Naive thymus-derived CD4-positive, alpha-beta T cell (primary cell): ENCODE measurements at regions not wholly inside any gene's neighbourhood (a gene's known extent, or its start where the extent isn't known, plus 50 kb on each side); places are given as distances from the start of the nearest gene placed in this dataset.

Experiments used
- ATAC-seq: fragments of 150-1000 bp; cut with Tn5 transposase; 2 replicates; pipeline ENCODE4 v1.10.0; 2021; ENCODE audit warnings: mild to moderate bottlenecking, moderate library complexity
- CTCF ChIA-PET: fragments of 350-600 bp; sonication (Branson Sonifier 250); formaldehyde crosslinking; loops from one replicate; lab custom pipeline; 2021; ENCODE audit warnings: antibody characterized with exemption; lab: Charles Lee
- POLR2A ChIA-PET: fragments of 350-600 bp; sonication (Branson Sonifier 250); formaldehyde crosslinking; loops from one replicate; lab custom pipeline; 2021; ENCODE audit warnings: antibody characterized with exemption, inconsistent platforms; lab: Charles Lee
- DNase-seq, 9 donors: peaks; one replicate each; pipeline versions ENCODE4 v3.0.0 to v3.0.0-alpha.2; 2020 to 2022; ENCODE audit warnings: mixed read lengths in 1 of 9
- H3K27ac ChIP-seq: one replicate; pipeline ENCODE4 v1.7.0; 2013; ENCODE audit warnings: mild to moderate bottlenecking, low read depth, low read length, moderate library complexity
- H3K27me3 ChIP-seq, 2 donors: one replicate each; pipeline ENCODE4 v1.7.0; 2013; ENCODE audit warnings: low read length in 2 of 2, mild to moderate bottlenecking in 2 of 2, moderate library complexity in 2 of 2; ENCODE audit not compliant: control insufficient read depth in 2 of 2, insufficient read depth in 2 of 2
- H3K36me3 ChIP-seq, 3 experiments: 1 replicate in 2 of 3; 2 replicates in 1 of 3; pipeline ENCODE4 v1.7.0; 2013; ENCODE audit warnings: low read length in 3 of 3, mild to moderate bottlenecking in 3 of 3, moderate library complexity in 1 of 3; ENCODE audit not compliant: insufficient read depth in 3 of 3, control insufficient read depth in 2 of 3
- H3K4me1 ChIP-seq, 2 donors: one replicate each; pipeline ENCODE4 v1.7.0; 2013; ENCODE audit warnings: low read length in 2 of 2, mild to moderate bottlenecking in 2 of 2, moderate library complexity in 1 of 2; ENCODE audit not compliant: control insufficient read depth in 2 of 2, insufficient read depth in 2 of 2
- H3K4me3 ChIP-seq: 2 replicates; pipeline ENCODE4 v1.7.0; 2013; ENCODE audit warnings: mild to moderate bottlenecking, low read length
- H3K9me3 ChIP-seq, 3 experiments: 1 replicate in 2 of 3; 2 replicates in 1 of 3; pipeline ENCODE4 v1.7.0; 2013; ENCODE audit warnings: low read length in 3 of 3; ENCODE audit not compliant: control insufficient read depth in 2 of 3
- H3K27ac Mint-ChIP-seq, 9 donors: one replicate each; pipeline ENCODE4 v1.8.0; 2020 to 2022; ENCODE audit warnings: mixed read lengths in 9 of 9, mild to moderate bottlenecking in 8 of 9, moderate library complexity in 5 of 9, inconsistent platforms in 2 of 9
- H3K27me3 Mint-ChIP-seq, 5 donors: one replicate each; pipeline ENCODE4 v1.8.0; 2021 to 2022; ENCODE audit warnings: mixed read lengths in 5 of 5, mild to moderate bottlenecking in 1 of 5
- H3K36me3 Mint-ChIP-seq, 5 donors: one replicate each; pipeline ENCODE4 v1.8.0; 2020 to 2022; ENCODE audit warnings: mixed read lengths in 5 of 5, mild to moderate bottlenecking in 3 of 5, inconsistent platforms in 1 of 5
- H3K4me1 Mint-ChIP-seq, 7 donors: one replicate each; pipeline ENCODE4 v1.8.0; 2020 to 2022; ENCODE audit warnings: mixed read lengths in 7 of 7, mild to moderate bottlenecking in 3 of 7, inconsistent platforms in 1 of 7
- H3K4me3 Mint-ChIP-seq, 10 donors: one replicate each; pipeline ENCODE4 v1.8.0; 2020 to 2022; ENCODE audit warnings: mild to moderate bottlenecking in 10 of 10, mixed read lengths in 10 of 10, moderate library complexity in 6 of 10, inconsistent platforms in 2 of 10
- H3K9me3 Mint-ChIP-seq, 11 donors: one replicate each; pipeline ENCODE4 v1.8.0; 2020 to 2022; ENCODE audit warnings: mixed read lengths in 11 of 11, mild to moderate bottlenecking in 4 of 11, inconsistent platforms in 1 of 11, moderate library complexity in 1 of 11
- intact Hi-C, 2 donors: fragments of 100-400 bp; cut with micrococcal nuclease; formaldehyde crosslinking; loops; one replicate each; pipeline ENCODE4 v1.15.1; 2023

- intact Hi-C loops: no loop called here
- no peak overlapping the region for H3K27ac ChIP-seq
- H3K27me3 ChIP-seq: no peaks in the 10 kb centered on the region
- peaks cover 0 to 5% (median 0%) of the 10 kb centered on the region in 5 donors for H3K27me3 Mint-ChIP-seq
- no peak for DNase-seq
- H3K4me1 Mint-ChIP-seq: peaks cover 0 to 22% (median 10%) of the 10 kb centered on the region in 7 donors
- ChIA-PET CTCF (no interaction called here), POLR2A (no interaction called here)
- H3K9me3 ChIP-seq: no peaks in the 10 kb centered on the region
- H3K9me3 Mint-ChIP-seq: peaks cover 0 to 3% (median 0%) of the 10 kb centered on the region in 11 donors
- H3K27ac Mint-ChIP-seq: no peak overlapping the region
- no peaks in the 10 kb centered on the region for H3K4me1 ChIP-seq
- no peak overlapping the region for H3K4me3 ChIP-seq
- ATAC-seq: no peak
- H3K4me3 Mint-ChIP-seq: no peak overlapping the region
- no peaks in the 10 kb centered on the region for H3K36me3 ChIP-seq
- H3K36me3 Mint-ChIP-seq: no peaks in the 10 kb centered on the region
These were observed 370.8 kb upstream of the SUCLG2 start for GRCh38 chr3:68025189-68025588.

GRCh38 chr3:68019876-68020275, 365.5 kb upstream of the SUCLG2 start:
- Mint-ChIP-seq H3K36me3 (no peaks in the 10 kb centered on the region), H3K4me3 (no peak overlapping the region), H3K9me3 (no peaks in the 10 kb centered on the region), H3K4me1 (peaks cover 0 to 20% (median 11%) of the 10 kb centered on the region in 7 donors), H3K27ac (no peak overlapping the region), H3K27me3 (peaks cover 0 to 5% (median 0%) of the 10 kb centered on the region in 5 donors)
- H3K4me1 ChIP-seq: no peaks in the 10 kb centered on the region
- H3K9me3 ChIP-seq: no peaks in the 10 kb centered on the region
- intact Hi-C loops: loop anchor here in 1 of 2 donors (5.0 kb wide), 2 partner anchors 203 to 908 kb away; no protein-coding TSS in a partner anchor
- H3K36me3 ChIP-seq: no peaks in the 10 kb centered on the region
- H3K27ac ChIP-seq: no peak overlapping the region
- DNase-seq (no peak), ATAC-seq (no peak)
- CTCF ChIA-PET: no interaction called here
- no peak overlapping the region for H3K4me3 ChIP-seq
- POLR2A ChIA-PET: no interaction called here
- no peaks in the 10 kb centered on the region for H3K27me3 ChIP-seq

DNA sequence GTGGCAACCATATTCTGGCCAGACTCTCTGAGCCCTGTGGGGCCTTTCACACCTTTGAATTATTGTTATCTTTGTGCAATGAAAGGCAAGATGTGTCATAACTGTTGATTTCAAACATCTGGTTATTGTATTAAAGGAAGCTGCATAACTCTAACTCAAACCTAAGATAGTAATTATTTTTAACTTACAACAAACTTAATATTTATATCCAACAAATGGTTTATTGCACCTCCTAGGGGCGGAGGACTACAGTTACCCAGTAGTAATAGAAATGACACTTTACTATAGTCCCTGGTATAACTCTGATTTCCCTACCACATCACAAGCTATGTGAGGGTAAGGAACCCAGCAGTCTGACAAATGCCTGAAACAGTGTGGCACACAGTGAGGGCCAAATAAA, 363.9 kb upstream of the SUCLG2 start:
- peaks cover 0 to 5% (median 0%) of the 10 kb centered on the region in 5 donors for H3K27me3 Mint-ChIP-seq
- no peak overlapping the region for H3K4me3 Mint-ChIP-seq
- ChIA-PET POLR2A (interaction anchor here (1.1 kb wide), 1 partner anchor 12 kb away, joined by 5 read pairs; no protein-coding TSS in a partner anchor), CTCF (interaction anchor here (1.0 to 1.1 kb wide), 2 partner anchors 25 to 124 kb away, joined by 3 read pairs; no protein-coding TSS in a partner anchor)
- no peaks in the 10 kb centered on the region for H3K9me3 Mint-ChIP-seq
- no peaks in the 10 kb centered on the region for H3K36me3 Mint-ChIP-seq
- Histone ChIP-seq H3K9me3 (no peaks in the 10 kb centered on the region), H3K4me1 (no peaks in the 10 kb centered on the region), H3K27ac (no peak overlapping the region), H3K4me3 (no peak overlapping the region), H3K27me3 (no peaks in the 10 kb centered on the region), H3K36me3 (no peaks in the 10 kb centered on the region)
- DNase-seq: peak in 1 of 9 donors; percentile 9
- peaks cover 0 to 21% (median 11%) of the 10 kb centered on the region in 7 donors for H3K4me1 Mint-ChIP-seq
- intact Hi-C loops: loop anchor here in 1 of 2 donors (5.0 kb wide), 2 partner anchors 201 to 906 kb away; no protein-coding TSS in a partner anchor
- ATAC-seq: no peak
- no peak overlapping the region for H3K27ac Mint-ChIP-seq

DNA sequence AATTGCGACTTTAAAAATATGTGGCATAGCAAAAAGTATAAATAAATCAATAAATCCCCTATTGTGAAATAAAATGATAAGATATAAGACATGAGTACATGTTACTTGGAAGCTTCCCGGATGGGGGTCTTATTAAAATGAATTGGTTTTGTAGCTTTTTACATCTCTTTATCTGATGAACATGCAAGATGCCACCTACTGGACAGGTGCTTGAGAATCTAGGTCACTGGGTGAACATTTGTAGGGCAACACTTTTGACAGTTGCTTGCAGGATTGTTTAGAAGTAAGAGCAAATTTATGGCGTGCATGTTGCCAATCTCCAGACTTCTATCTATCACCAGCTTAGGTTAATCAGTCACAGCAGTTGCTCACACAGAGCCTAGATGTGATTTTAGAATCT, 362.7 kb upstream of the SUCLG2 start:
- H3K27me3 ChIP-seq: no peaks in the 10 kb centered on the region
- no peak overlapping the region for H3K27ac Mint-ChIP-seq
- intact Hi-C loops: loop anchor here in 1 of 2 donors (2.0 to 5.0 kb wide), 3 partner anchors 114 to 905 kb away; no protein-coding TSS in a partner anchor
- peaks cover 0 to 17% (median 7%) of the 10 kb centered on the region in 7 donors for H3K4me1 Mint-ChIP-seq
- H3K27me3 Mint-ChIP-seq: peaks cover 0 to 2% (median 0%) of the 10 kb centered on the region in 5 donors
- H3K4me3 ChIP-seq: no peak overlapping the region
- ChIA-PET CTCF (interaction anchor here (1.1 to 1.3 kb wide), 4 partner anchors 8 to 115 kb away, joined by 3 read pairs; no protein-coding TSS in a partner anchor), POLR2A (no interaction called here)
- H3K36me3 ChIP-seq: no peaks in the 10 kb centered on the region
- DNase-seq (no peak), ATAC-seq (no peak)
- H3K9me3 ChIP-seq: no peaks in the 10 kb centered on the region
- no peaks in the 10 kb centered on the region for H3K4me1 ChIP-seq
- H3K9me3 Mint-ChIP-seq: no peaks in the 10 kb centered on the region
- H3K36me3 Mint-ChIP-seq: no peaks in the 10 kb centered on the region
- H3K27ac ChIP-seq: no peak overlapping the region
- H3K4me3 Mint-ChIP-seq: no peak overlapping the region

- intact Hi-C loops: loop anchor here in 1 of 2 donors (2.0 to 5.0 kb wide), 2 partner anchors 61 to 628 kb away; no protein-coding TSS in a partner anchor
These were observed 355.5 kb upstream of the SUCLG2 start for GRCh38 chr3:68009900-68010299.

DNA sequence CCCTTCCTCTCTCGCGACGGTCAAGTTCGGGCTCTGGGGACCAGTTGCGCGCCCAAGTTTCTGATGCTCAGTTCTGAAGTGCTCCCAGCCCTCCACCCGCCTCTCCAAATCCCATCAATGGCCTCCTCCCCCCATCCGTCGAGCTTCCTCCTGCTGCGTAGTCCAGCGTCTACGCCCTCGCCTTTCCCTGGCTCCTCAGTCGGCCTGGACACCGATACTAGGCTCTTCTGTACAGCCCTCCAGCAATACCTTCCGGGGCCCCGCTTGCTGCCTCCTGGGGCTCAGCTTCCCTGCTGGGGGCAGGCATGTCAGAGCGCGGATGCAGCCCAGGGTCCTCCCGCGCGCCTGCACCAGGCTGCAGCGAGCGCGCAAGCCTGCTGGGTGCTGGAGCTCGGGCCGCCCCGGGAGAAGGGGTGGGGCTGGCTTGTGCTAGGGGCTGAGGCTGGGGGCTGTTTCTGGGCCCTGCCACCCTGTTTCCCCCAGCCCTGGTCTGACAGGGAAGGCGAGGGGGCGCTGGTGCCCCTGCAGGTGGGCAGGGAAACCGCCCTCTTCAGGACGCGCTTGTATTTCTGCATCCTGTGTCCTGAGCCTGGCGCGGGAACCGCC, 353.3 kb upstream of the SUCLG2 start:
- Mint-ChIP-seq H3K4me3 (peak overlapping the region; percentile 70 to 98 (median 88)), H3K27me3 (peaks cover 0 to 55% (median 17%) of the 10 kb centered on the region in 5 donors), H3K36me3 (no peaks in the 10 kb centered on the region), H3K27ac (peak overlapping the region in 7 of 9 donors; percentile 45 to 87 (median 73)), H3K9me3 (no peaks in the 10 kb centered on the region), H3K4me1 (peaks cover 5 to 37% (median 27%) of the 10 kb centered on the region in 7 donors)
- Histone ChIP-seq H3K4me3 (peak overlapping the region; percentile 62), H3K27me3 (no peaks in the 10 kb centered on the region), H3K4me1 (peaks cover 0 to 10% of the 10 kb centered on the region in 2 donors), H3K9me3 (no peaks in the 10 kb centered on the region), H3K27ac (no peak overlapping the region), H3K36me3 (no peaks in the 10 kb centered on the region)
- DNase-seq (peak; percentile 21 to 59 (median 45)), ATAC-seq (peak; percentile 81)
- CTCF ChIA-PET: interaction anchor here (0.6 to 1.2 kb wide), 3 partner anchors 59 to 309 kb away, joined by 3 to 6 read pairs (median 3); no protein-coding TSS in a partner anchor
- POLR2A ChIA-PET: interaction anchor here (0.7 kb wide), 1 partner anchor 60 kb away, joined by 4 read pairs; no protein-coding TSS in a partner anchor
- intact Hi-C loops: loop anchor here in 1 of 2 donors (1.0 to 5.0 kb wide), 4 partner anchors 50 to 625 kb away; no protein-coding TSS in a partner anchor

More at GRCh38 chr3:68009900-68010299, 355.5 kb upstream of the SUCLG2 start:
- Mint-ChIP-seq H3K27ac (peak overlapping the region in 2 of 9 donors; percentile 46 to 61), H3K36me3 (no peaks in the 10 kb centered on the region), H3K4me3 (no peak overlapping the region), H3K4me1 (peaks cover 5 to 27% (median 24%) of the 10 kb centered on the region in 7 donors), H3K9me3 (no peaks in the 10 kb centered on the region), H3K27me3 (peaks cover 0 to 47% (median 8%) of the 10 kb centered on the region in 5 donors)
- H3K9me3 ChIP-seq: no peaks in the 10 kb centered on the region
- H3K4me3 ChIP-seq: no peak overlapping the region
- ChIA-PET CTCF (interaction anchor here (0.7 to 1.3 kb wide), 2 partner anchors 62 to 227 kb away, joined by 3 to 4 read pairs; no protein-coding TSS in a partner anchor), POLR2A (no interaction called here)
- no peak overlapping the region for H3K27ac ChIP-seq
- H3K4me1 ChIP-seq: peaks cover 0 to 10% of the 10 kb centered on the region in 2 donors
- DNase-seq (no peak), ATAC-seq (no peak)
- H3K27me3 ChIP-seq: no peaks in the 10 kb centered on the region
- no peaks in the 10 kb centered on the region for H3K36me3 ChIP-seq
